Fibroblast of skin of abdomen (primary cell): ENCODE measurements at regions not wholly inside any gene's neighbourhood (a gene's known extent, or its start where the extent isn't known, plus 50 kb on each side); places are given as distances from the start of the nearest gene placed in this dataset.

Experiments used
- DNase-seq: peaks from one replicate; pipeline ENCODE4 v3.0.0-alpha.2; 2013

GRCh38 chr13:62702502-62702901 is 1286.9 kb upstream of the PCDH20 start:
- no peak for DNase-seq

- DNase-seq = no peak
Observed at GRCh38 chr13:62697701-62698100, 1282.1 kb upstream of the PCDH20 start.

- no peak for DNase-seq
Observed at GRCh38 chr13:62696490-62696889, 1280.8 kb upstream of the PCDH20 start.

- DNase-seq = no peak
Observed at GRCh38 chr13:62687732-62688131, 1272.1 kb upstream of the PCDH20 start.

- DNase-seq = no peak
Observed at GRCh38 chr13:62684359-62684758, 1268.7 kb upstream of the PCDH20 start.

GRCh38 chr13:62682788-62683187 is 1267.1 kb upstream of the PCDH20 start:
- DNase-seq = no peak

GRCh38 chr13:62678039-62678438 is 1262.4 kb upstream of the PCDH20 start:
- no peak for DNase-seq

- DNase-seq = no peak
Observed at GRCh38 chr13:62663767-62664166, 1248.1 kb upstream of the PCDH20 start.

- DNase-seq = no peak
Observed at GRCh38 chr13:62659365-62659764, 1243.7 kb upstream of the PCDH20 start.

GRCh38 chr13:62653371-62653770 is 1237.7 kb upstream of the PCDH20 start:
- no peak for DNase-seq

GRCh38 chr13:62643799-62644524 is 1228.3 kb upstream of the PCDH20 start:
- no peak for DNase-seq

GRCh38 chr13:62643007-62643483 is 1227.4 kb upstream of the PCDH20 start:
- DNase-seq = peak; percentile 1

- DNase-seq = no peak
Observed at GRCh38 chr13:62635161-62635560, 1219.5 kb upstream of the PCDH20 start.

- DNase-seq = no peak
Observed at GRCh38 chr13:62633448-62633847, 1217.8 kb upstream of the PCDH20 start.

GRCh38 chr13:62631619-62632018 is 1216.0 kb upstream of the PCDH20 start:
- no peak for DNase-seq

GRCh38 chr13:62631124-62631523 is 1215.5 kb upstream of the PCDH20 start:
- no peak for DNase-seq

GRCh38 chr13:62629618-62630017 is 1214.0 kb upstream of the PCDH20 start:
- no peak for DNase-seq

- no peak for DNase-seq
Observed at GRCh38 chr13:62627226-62627625, 1211.6 kb upstream of the PCDH20 start.

- DNase-seq = no peak
Observed at GRCh38 chr13:62626771-62627170, 1211.1 kb upstream of the PCDH20 start.

GRCh38 chr13:62625214-62625881 is 1209.7 kb upstream of the PCDH20 start:
- no peak for DNase-seq

- no peak for DNase-seq
Observed at GRCh38 chr13:62613819-62614218, 1198.2 kb upstream of the PCDH20 start.

GRCh38 chr13:62611343-62611742 is 1195.7 kb upstream of the PCDH20 start:
- no peak for DNase-seq

- DNase-seq = no peak
Observed at GRCh38 chr13:62598708-62599107, 1183.1 kb upstream of the PCDH20 start.

- peak; percentile 0 for DNase-seq
Observed at GRCh38 chr13:62595976-62596375, 1180.3 kb upstream of the PCDH20 start.
